ENCODE measurements at regions not wholly inside any gene's neighbourhood (a gene's known extent, or its start where the extent isn't known, plus 50 kb on each side); places are given as distances from the start of the nearest gene placed in this dataset.

- no peak for TF ChIP-seq CTCF (IDR thresholded peaks at IDR 0.05)
- Histone ChIP-seq H3K27me3 (ENCODE audit: low read depth) (no peaks in the 10 kb centered on the region), H3K27ac (no peak overlapping the region), H3K4me1 (no peaks in the 10 kb centered on the region), H3K4me3 (no peak overlapping the region), H3K9me3 (no peaks in the 10 kb centered on the region), H3K36me3 (no peaks in the 10 kb centered on the region)
- DNase-seq (no peak), ATAC-seq (no peak)
- intact Hi-C loops (cut with DNase I) = no loop called here
These were observed 190.1 kb upstream of the AGR3 start for GRCh38 chr7:17071866-17072265.

GRCh38 chr7:17075601-17076255 is 193.9 kb upstream of the AGR3 start:
- H3K9me3 ChIP-seq = no peaks in the 10 kb centered on the region
- no peaks in the 10 kb centered on the region for H3K4me1 ChIP-seq
- no peak for DNase-seq
- intact Hi-C loops (cut with DNase I) = no loop called here
- H3K36me3 ChIP-seq = no peaks in the 10 kb centered on the region
- no peaks in the 10 kb centered on the region for H3K27me3 ChIP-seq (ENCODE audit: low read depth)
- no peak overlapping the region for H3K4me3 ChIP-seq
- H3K27ac ChIP-seq = no peak overlapping the region
- TF ChIP-seq CTCF (IDR thresholded peaks at IDR 0.05) = no peak
- no peak for ATAC-seq

GRCh38 chr7:17078298-17078697 is 196.5 kb upstream of the AGR3 start:
- Histone ChIP-seq H3K4me3 (no peak overlapping the region), H3K27me3 (ENCODE audit: low read depth) (no peaks in the 10 kb centered on the region), H3K4me1 (no peaks in the 10 kb centered on the region), H3K9me3 (no peaks in the 10 kb centered on the region), H3K36me3 (no peaks in the 10 kb centered on the region), H3K27ac (no peak overlapping the region)
- TF ChIP-seq CTCF (IDR thresholded peaks at IDR 0.05) = no peak
- no peak for DNase-seq
- intact Hi-C loops (cut with DNase I) = no loop called here
- no peak for ATAC-seq

- intact Hi-C loops (cut with DNase I) = no loop called here
- ATAC-seq = no peak
- no peak for TF ChIP-seq CTCF (IDR thresholded peaks at IDR 0.05)
- DNase-seq = no peak
- Histone ChIP-seq H3K4me3 (no peak overlapping the region), H3K4me1 (no peaks in the 10 kb centered on the region), H3K9me3 (no peaks in the 10 kb centered on the region), H3K27ac (no peak overlapping the region), H3K27me3 (ENCODE audit: low read depth) (no peaks in the 10 kb centered on the region), H3K36me3 (no peaks in the 10 kb centered on the region)
These were observed 201.8 kb upstream of the AGR3 start for GRCh38 chr7:17083392-17084165.

GRCh38 chr7:17084166-17084475 is 202.3 kb upstream of the AGR3 start:
- ATAC-seq = no peak
- Histone ChIP-seq H3K27ac (no peak overlapping the region), H3K4me3 (no peak overlapping the region), H3K9me3 (no peaks in the 10 kb centered on the region), H3K27me3 (ENCODE audit: low read depth) (no peaks in the 10 kb centered on the region), H3K4me1 (no peaks in the 10 kb centered on the region), H3K36me3 (no peaks in the 10 kb centered on the region)
- no peak for DNase-seq
- intact Hi-C loops (cut with DNase I) = no loop called here
- TF ChIP-seq CTCF (IDR thresholded peaks at IDR 0.05) = no peak

All from lower lobe of right lung (tissue), 2 donors.